ENCODE measurements at regions not wholly inside any gene's neighbourhood (a gene's known extent, or its start where the extent isn't known, plus 50 kb on each side); places are given as distances from the start of the nearest gene placed in this dataset.

DNA sequence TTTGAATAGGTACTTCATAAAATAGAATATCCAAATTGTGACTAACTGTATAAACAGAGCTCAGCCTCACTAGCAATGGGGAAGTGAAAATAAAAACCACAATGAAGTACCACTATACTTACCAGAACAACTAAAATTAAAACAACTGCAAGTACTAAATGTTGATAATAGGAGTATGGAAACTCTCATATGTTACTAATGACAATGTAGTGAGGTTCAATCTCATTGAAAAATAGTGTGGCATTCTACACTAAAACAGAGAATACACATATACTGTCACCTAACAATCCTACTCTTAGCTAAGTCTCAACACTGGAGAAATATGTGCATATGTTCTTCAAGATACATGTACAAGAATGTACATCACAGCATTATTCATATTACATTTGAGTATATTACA, 132.0 kb upstream of the CARMIL1 start:
- TF ChIP-seq, protein P1, sequence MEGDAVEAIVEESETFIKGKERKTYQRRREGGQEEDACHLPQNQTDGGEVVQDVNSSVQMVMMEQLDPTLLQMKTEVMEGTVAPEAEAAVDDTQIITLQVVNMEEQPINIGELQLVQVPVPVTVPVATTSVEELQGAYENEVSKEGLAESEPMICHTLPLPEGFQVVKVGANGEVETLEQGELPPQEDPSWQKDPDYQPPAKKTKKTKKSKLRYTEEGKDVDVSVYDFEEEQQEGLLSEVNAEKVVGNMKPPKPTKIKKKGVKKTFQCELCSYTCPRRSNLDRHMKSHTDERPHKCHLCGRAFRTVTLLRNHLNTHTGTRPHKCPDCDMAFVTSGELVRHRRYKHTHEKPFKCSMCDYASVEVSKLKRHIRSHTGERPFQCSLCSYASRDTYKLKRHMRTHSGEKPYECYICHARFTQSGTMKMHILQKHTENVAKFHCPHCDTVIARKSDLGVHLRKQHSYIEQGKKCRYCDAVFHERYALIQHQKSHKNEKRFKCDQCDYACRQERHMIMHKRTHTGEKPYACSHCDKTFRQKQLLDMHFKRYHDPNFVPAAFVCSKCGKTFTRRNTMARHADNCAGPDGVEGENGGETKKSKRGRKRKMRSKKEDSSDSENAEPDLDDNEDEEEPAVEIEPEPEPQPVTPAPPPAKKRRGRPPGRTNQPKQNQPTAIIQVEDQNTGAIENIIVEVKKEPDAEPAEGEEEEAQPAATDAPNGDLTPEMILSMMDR (conservative IDR thresholded peaks at IDR 0.05 in 1 of 2, IDR thresholded peaks at IDR 0.05 in 1 of 2; ENCODE audit: low read depth in 1 of 2, low read length in 2 of 2): no peak
- TF ChIP-seq EZH2 (IDR thresholded peaks at IDR 0.05; ENCODE audit: low read length, missing control alignments): no peak

Measured in fibroblast of lung (primary cell).